Erythroblast (primary cell): ENCODE measurements at regions not wholly inside any gene's neighbourhood (a gene's known extent, or its start where the extent isn't known, plus 50 kb on each side); places are given as distances from the start of the nearest gene placed in this dataset.

Experiments
- GATA1 ChIP-seq: IDR thresholded peaks from 2 replicates; pipeline ENCODE4 v1.6.1; 2011; ENCODE audit warnings: low read depth, mild to moderate bottlenecking, control low read depth, low read length, moderate library complexity
- POLR2A ChIP-seq: IDR thresholded peaks from 2 replicates; pipeline ENCODE4 v1.6.1; 2011; ENCODE audit warnings: mild to moderate bottlenecking, low read length

DNA sequence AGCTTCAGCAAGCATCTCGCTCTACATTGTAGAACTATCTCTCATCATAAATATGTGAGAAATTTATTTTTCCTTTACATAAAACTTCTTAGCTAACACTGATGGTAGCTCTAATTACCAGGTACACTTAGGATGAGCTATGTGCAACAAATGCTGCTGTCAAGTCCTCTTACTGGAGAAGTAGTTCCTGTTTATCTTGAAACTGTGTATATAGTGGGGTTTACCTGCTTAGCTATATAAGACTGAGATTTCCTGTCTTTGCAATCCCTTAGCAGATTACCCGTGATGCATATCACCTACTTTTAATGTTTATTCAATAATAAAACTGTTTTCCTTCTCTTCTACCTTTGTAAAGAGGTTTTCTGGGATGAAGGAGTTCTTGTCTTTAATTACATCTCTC is 98.0 kb upstream of the USP15 start:
- TF ChIP-seq POLR2A (no peak), GATA1 (no peak)
